Heart right ventricle (tissue), 16 donors: ENCODE measurements at regions not wholly inside any gene's neighbourhood (a gene's known extent, or its start where the extent isn't known, plus 50 kb on each side); places are given as distances from the start of the nearest gene placed in this dataset.

Experiments
- ATAC-seq, 8 donors: fragments of 200-7000 bp; cut with Tn5 transposase; one replicate each; pipeline ENCODE4 v1.9.1; 2020; ENCODE audit warnings: mild to moderate bottlenecking in 8 of 8, moderate library complexity in 8 of 8, moderate number of reproducible peaks in 1 of 8
- DNase-seq, 2 donors: peaks; one replicate each; pipeline ENCODE4 v3.0.0-alpha.2; 2020
- H3K27ac ChIP-seq, 10 donors: fragments of 200-600 bp; sonication (generic) in 2 of 10; one replicate each; pipeline versions ENCODE4 v1.5.0 to v1.8.0; 2020 to 2022; ENCODE audit warnings: mild to moderate bottlenecking in 3 of 10
- H3K27me3 ChIP-seq, 7 donors: fragments of 200-600 bp; one replicate each; pipeline ENCODE4 v1.8.0; 2021 to 2022; ENCODE audit warnings: mild to moderate bottlenecking in 2 of 7
- H3K36me3 ChIP-seq, 9 donors: fragments of 200-600 bp; sonication (generic) in 1 of 9; one replicate each; pipeline versions ENCODE4 v1.5.0 to v1.8.0; 2020 to 2022; ENCODE audit warnings: mild to moderate bottlenecking in 2 of 9
- H3K4me1 ChIP-seq, 9 donors: fragments of 200-600 bp; sonication (generic) in 1 of 9; one replicate each; pipeline versions ENCODE4 v1.5.0 to v1.8.0; 2020 to 2022; ENCODE audit warnings: mild to moderate bottlenecking in 4 of 9
- H3K4me3 ChIP-seq, 10 donors: fragments of 200-600 bp; sonication (generic) in 2 of 10; one replicate each; pipeline versions ENCODE4 v1.5.0 to v1.8.0; 2020 to 2022; ENCODE audit warnings: mild to moderate bottlenecking in 7 of 10, moderate library complexity in 2 of 10
- H3K9me3 ChIP-seq, 11 donors: fragments of 200-600 bp in 10 of 11; sonication (generic) in 2 of 11; one replicate each; pipeline versions ENCODE4 v1.5.0 to v1.8.0; 2013 to 2022; ENCODE audit warnings: mild to moderate bottlenecking in 2 of 11, control low read depth in 1 of 11, moderate library complexity in 1 of 11
- CTCF ChIP-seq, 9 donors: fragments of 200-600 bp; sonication (generic) in 2 of 9; IDR thresholded peaks; one replicate each; pipeline versions ENCODE4 v1.5.0 to v1.8.0; 2021 to 2022; ENCODE audit warnings: antibody characterized with exemption in 9 of 9, mild to moderate bottlenecking in 5 of 9, moderate library complexity in 1 of 9
- WGBS, 2 donors: extraction: QIAGEN DNeasy Blood & Tissue Kit; methylation state at CpG; one replicate each; pipeline ENCODE4 v1.1.7; 2013; ENCODE audit warnings: inconsistent platforms in 1 of 2; 5-methylcytosine and 5-hydroxymethylcytosine counted together
- intact Hi-C, 10 donors: fragments of 100-400 bp; cut with DNase I; formaldehyde crosslinking; loops; one replicate each; pipeline versions ENCODE4 v1.11.1 to v1.14.2; 2022
- donor health status: Arrhythmogenic right ventricular cardiomyopathy.
- donor health status: ischemic (EF 13 %, LVEDD 7.1; RV severe dilation, severe dysfunction).
- donor health status: healthy with polysubstance abuse.
- donor health status: DM: no; HTN: yes; CAD: no.
- donor health status: DM: no; HTN: no; CAD: no.
- donor health status: ischemic (EF 25% LVEDD 6.9; RV normal size, moderate dysfunction).
- donor health status: ischemic (EF 25% LVEDD 5.7; RV mildly dilated, moderate dysfunction).
- donor health status: healthy.
- donor health status: DM: yes; HTN: yes; CAD: no.
- donor health status: Ischemic cardiomyopathy.
- donor health status: ischemic (EF 35%, LVEDD 5.7; RV mildly dilated, moderate dysfunction).
- donor health status: nonischemic (EF 11% LVEDD 7.7; RV severe dilation, severe dysfunction).
- donor health status: DM: yes; HTN: yes; CAD: no.
- donor health status: PGD.
- donor health status: ischemic (EF 29% LVEDD 5.4; RV normal size, mild dysfunction).
- donor health status: nonischemic (EF 23%, LVEDD 6.1; RV moderate dilation, normal function).

DNA sequence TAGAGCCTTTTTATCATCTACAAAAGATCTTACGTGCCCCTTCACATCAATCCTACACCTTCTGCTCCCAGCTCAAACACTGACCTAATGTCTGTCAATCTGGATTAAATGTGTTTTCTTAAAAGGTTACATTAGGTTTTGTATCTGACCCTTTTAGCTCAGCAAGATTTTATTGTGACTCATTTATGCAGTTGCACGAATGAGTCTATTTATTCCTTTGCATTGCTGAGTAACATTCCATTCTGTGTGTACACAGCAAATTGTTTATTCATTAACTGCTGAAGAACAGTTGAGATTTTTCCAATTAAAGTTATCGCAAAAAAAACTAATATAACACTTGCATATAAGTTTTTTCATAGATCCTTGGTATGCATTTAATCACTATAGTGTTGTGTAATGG lies 253.9 kb upstream of the GPC6 start:
- H3K27me3 ChIP-seq: no peaks in the 10 kb centered on the region
- ATAC-seq: no peak
- intact Hi-C loops: no loop called here
- H3K36me3 ChIP-seq: no peaks in the 10 kb centered on the region
- no peak overlapping the region for H3K27ac ChIP-seq
- 79 to 81% methylated on average over 3 of the region's 3 CpGs for WGBS, 2 donors
- H3K4me1 ChIP-seq: no peaks in the 10 kb centered on the region
- no peak for DNase-seq
- H3K4me3 ChIP-seq: no peak overlapping the region
- TF ChIP-seq CTCF (IDR thresholded peaks at IDR 0.05): no peak
- H3K9me3 ChIP-seq: peaks cover 0 to 8% (median 0%) of the 10 kb centered on the region in 11 donors

DNA sequence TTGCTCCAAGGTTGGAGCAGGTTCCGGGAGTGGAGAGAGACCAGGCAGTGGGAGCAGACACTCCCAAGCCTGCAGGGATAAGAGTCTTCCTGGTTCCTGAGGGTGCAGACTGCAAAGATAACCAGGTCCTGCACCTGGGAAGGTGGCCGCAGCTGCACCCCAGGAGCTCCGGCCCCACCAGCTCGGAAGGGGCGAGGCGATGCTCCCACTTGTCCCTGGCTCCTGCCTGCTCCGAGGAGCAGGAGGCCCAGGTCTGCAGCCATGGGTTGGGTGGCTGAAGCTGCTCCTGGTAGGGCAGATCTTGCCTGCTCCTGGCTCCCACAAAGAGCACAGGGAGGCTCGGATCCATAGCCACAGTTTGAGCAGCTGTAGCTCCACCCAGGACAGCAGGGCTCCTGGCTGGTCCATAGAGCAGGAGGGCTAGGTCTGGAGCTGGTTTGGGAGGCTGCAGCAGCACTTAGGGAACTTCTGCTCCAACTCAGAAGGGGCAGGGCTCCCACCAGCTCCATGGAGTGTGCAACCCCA lies 251.6 kb upstream of the GPC6 start:
- intact Hi-C loops: no loop called here
- Histone ChIP-seq H3K27ac (no peak overlapping the region), H3K9me3 (peaks cover 0 to 6% (median 0%) of the 10 kb centered on the region in 11 donors), H3K4me3 (no peak overlapping the region), H3K4me1 (no peaks in the 10 kb centered on the region), H3K36me3 (no peaks in the 10 kb centered on the region), H3K27me3 (no peaks in the 10 kb centered on the region)
- ATAC-seq (no peak), DNase-seq (no peak)
- no peak for TF ChIP-seq CTCF (IDR thresholded peaks at IDR 0.05)
- 87 to 88% methylated on average over 8 of the region's 8 CpGs for WGBS, 2 donors

DNA sequence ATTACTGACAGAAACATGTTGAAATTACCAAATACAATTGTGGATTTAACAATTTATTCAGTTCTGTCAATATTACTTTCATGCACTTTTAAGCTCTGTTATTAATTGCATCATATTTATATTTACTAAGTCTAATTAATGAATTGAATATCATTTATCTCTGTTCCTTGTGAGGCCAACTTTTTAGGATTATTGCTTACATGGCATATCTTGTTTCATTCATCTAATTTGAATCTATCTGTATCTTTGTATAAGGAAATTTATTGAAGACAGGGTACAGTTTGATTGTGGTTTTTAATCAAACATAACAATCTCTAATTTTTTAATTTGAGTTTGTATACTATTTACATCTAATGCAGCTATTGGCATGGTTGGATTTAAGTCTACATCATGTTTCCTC lies 249.9 kb upstream of the GPC6 start:
- no peak for TF ChIP-seq CTCF (IDR thresholded peaks at IDR 0.05)
- Histone ChIP-seq H3K9me3 (peaks cover 0 to 6% (median 0%) of the 10 kb centered on the region in 11 donors), H3K27me3 (no peaks in the 10 kb centered on the region), H3K4me1 (no peaks in the 10 kb centered on the region), H3K36me3 (no peaks in the 10 kb centered on the region), H3K4me3 (no peak overlapping the region), H3K27ac (no peak overlapping the region)
- intact Hi-C loops: no loop called here
- DNase-seq: no peak
- ATAC-seq: no peak

DNA sequence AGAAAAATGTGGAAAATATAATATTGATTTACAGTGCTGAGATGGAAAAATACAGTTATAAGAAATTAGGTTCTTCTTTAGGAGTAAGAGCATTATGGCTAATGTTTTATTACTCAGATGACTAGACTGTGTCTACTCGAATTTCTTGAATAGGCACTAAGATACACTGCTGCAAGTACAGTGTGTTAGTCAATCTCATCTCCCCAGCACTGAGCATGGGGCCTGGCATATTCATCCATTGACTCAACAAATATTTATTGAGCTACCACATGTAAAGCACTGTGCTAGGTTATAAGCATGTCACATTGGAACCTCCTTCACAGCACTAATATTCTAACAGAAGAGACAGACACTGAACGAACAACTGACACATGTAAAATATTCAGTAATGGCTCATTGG lies 242.5 kb upstream of the GPC6 start:
- Histone ChIP-seq H3K27ac (no peak overlapping the region), H3K9me3 (peaks cover 0 to 20% (median 0%) of the 10 kb centered on the region in 11 donors), H3K4me1 (no peaks in the 10 kb centered on the region), H3K27me3 (no peaks in the 10 kb centered on the region), H3K36me3 (no peaks in the 10 kb centered on the region), H3K4me3 (no peak overlapping the region)
- DNase-seq (no peak), ATAC-seq (no peak)
- intact Hi-C loops: no loop called here
- TF ChIP-seq CTCF (IDR thresholded peaks at IDR 0.05): no peak
- 81% methylated on average over 2 of the region's 2 CpGs for WGBS, 2 donors
